Type B pancreatic cell (in vitro differentiated cells): ENCODE measurements at regions not wholly inside any gene's neighbourhood (a gene's known extent, or its start where the extent isn't known, plus 50 kb on each side); places are given as distances from the start of the nearest gene placed in this dataset.

Experiments
- DNase-seq: peaks from one replicate; pipeline ENCODE4 v3.0.0; 2021; ENCODE audit warnings: mixed read lengths; ENCODE audit not compliant: unreplicated experiment; ENCODE audit errors: extremely low spot score
- H3K27ac Mint-ChIP-seq: 2 replicates; pipeline ENCODE4 v1.8.0; 2021; ENCODE audit warnings: mild to moderate bottlenecking, mixed read lengths
- H3K27me3 Mint-ChIP-seq: 2 replicates; pipeline ENCODE4 v1.8.0; 2021; ENCODE audit warnings: mixed read lengths
- H3K36me3 Mint-ChIP-seq: 2 replicates; pipeline ENCODE4 v1.8.0; 2021; ENCODE audit warnings: mixed read lengths
- H3K4me1 Mint-ChIP-seq: one replicate; pipeline ENCODE4 v1.8.0; 2021; ENCODE audit warnings: mixed read lengths; ENCODE audit not compliant: unreplicated experiment
- H3K4me3 Mint-ChIP-seq: 2 replicates; pipeline ENCODE4 v1.8.0; 2021; ENCODE audit warnings: mild to moderate bottlenecking, mixed read lengths
- H3K9me3 Mint-ChIP-seq: 2 replicates; pipeline ENCODE4 v1.8.0; 2021; ENCODE audit warnings: mixed read lengths
- CTCF ChIP-seq: fragments of 200-600 bp; sonication (generic); conservative IDR thresholded peaks from 2 replicates; pipeline ENCODE4 v1.5.0; 2021; ENCODE audit warnings: antibody characterized with exemption, mild to moderate bottlenecking

- H3K27me3 Mint-ChIP-seq = peaks cover 23% of the 10 kb centered on the region
- no peak for TF ChIP-seq CTCF
- no peak for DNase-seq
- peaks cover 7% of the 10 kb centered on the region for H3K9me3 Mint-ChIP-seq
- no peaks in the 10 kb centered on the region for H3K36me3 Mint-ChIP-seq
- H3K4me3 Mint-ChIP-seq = no peak overlapping the region
- peaks cover 8% of the 10 kb centered on the region for H3K4me1 Mint-ChIP-seq
- no peak overlapping the region for H3K27ac Mint-ChIP-seq
Observed at GRCh38 chr20:41769592-41770018, 151.4 kb upstream of the CHD6 start.

- no peaks in the 10 kb centered on the region for H3K9me3 Mint-ChIP-seq
- H3K4me1 Mint-ChIP-seq = no peaks in the 10 kb centered on the region
- TF ChIP-seq CTCF = no peak
- no peak for DNase-seq
- peaks cover 7% of the 10 kb centered on the region for H3K27me3 Mint-ChIP-seq
- H3K4me3 Mint-ChIP-seq = no peak overlapping the region
- H3K36me3 Mint-ChIP-seq = no peaks in the 10 kb centered on the region
- no peak overlapping the region for H3K27ac Mint-ChIP-seq
Observed at GRCh38 chr20:41750137-41750536, 132.0 kb upstream of the CHD6 start.

GRCh38 chr20:41748756-41749582 is 130.8 kb upstream of the CHD6 start:
- TF ChIP-seq CTCF = no peak
- H3K27ac Mint-ChIP-seq = no peak overlapping the region
- H3K36me3 Mint-ChIP-seq = no peaks in the 10 kb centered on the region
- DNase-seq = no peak
- H3K4me1 Mint-ChIP-seq = no peaks in the 10 kb centered on the region
- H3K9me3 Mint-ChIP-seq = no peaks in the 10 kb centered on the region
- no peak overlapping the region for H3K4me3 Mint-ChIP-seq
- H3K27me3 Mint-ChIP-seq = peaks cover 7% of the 10 kb centered on the region

- Mint-ChIP-seq H3K9me3 (no peaks in the 10 kb centered on the region), H3K27ac (no peak overlapping the region), H3K27me3 (peaks cover 9% of the 10 kb centered on the region), H3K4me3 (no peak overlapping the region), H3K4me1 (no peaks in the 10 kb centered on the region), H3K36me3 (no peaks in the 10 kb centered on the region)
- no peak for TF ChIP-seq CTCF
- no peak for DNase-seq
Observed at GRCh38 chr20:41748051-41748450, 129.9 kb upstream of the CHD6 start.

GRCh38 chr20:41747226-41747625 is 129.0 kb upstream of the CHD6 start:
- no peak overlapping the region for H3K4me3 Mint-ChIP-seq
- H3K4me1 Mint-ChIP-seq = no peaks in the 10 kb centered on the region
- peak overlapping the region; percentile 69 for H3K27ac Mint-ChIP-seq
- H3K9me3 Mint-ChIP-seq = no peaks in the 10 kb centered on the region
- DNase-seq = no peak
- peaks cover 9% of the 10 kb centered on the region for H3K27me3 Mint-ChIP-seq
- no peaks in the 10 kb centered on the region for H3K36me3 Mint-ChIP-seq
- TF ChIP-seq CTCF = no peak
